ENCODE measurements at regions not wholly inside any gene's neighbourhood (a gene's known extent, or its start where the extent isn't known, plus 50 kb on each side); places are given as distances from the start of the nearest gene placed in this dataset.

GRCh38 chr2:95719473-95720060, 127.8 kb downstream of the TRIM43 start (continued):
- TF ChIP-seq, protein P1, sequence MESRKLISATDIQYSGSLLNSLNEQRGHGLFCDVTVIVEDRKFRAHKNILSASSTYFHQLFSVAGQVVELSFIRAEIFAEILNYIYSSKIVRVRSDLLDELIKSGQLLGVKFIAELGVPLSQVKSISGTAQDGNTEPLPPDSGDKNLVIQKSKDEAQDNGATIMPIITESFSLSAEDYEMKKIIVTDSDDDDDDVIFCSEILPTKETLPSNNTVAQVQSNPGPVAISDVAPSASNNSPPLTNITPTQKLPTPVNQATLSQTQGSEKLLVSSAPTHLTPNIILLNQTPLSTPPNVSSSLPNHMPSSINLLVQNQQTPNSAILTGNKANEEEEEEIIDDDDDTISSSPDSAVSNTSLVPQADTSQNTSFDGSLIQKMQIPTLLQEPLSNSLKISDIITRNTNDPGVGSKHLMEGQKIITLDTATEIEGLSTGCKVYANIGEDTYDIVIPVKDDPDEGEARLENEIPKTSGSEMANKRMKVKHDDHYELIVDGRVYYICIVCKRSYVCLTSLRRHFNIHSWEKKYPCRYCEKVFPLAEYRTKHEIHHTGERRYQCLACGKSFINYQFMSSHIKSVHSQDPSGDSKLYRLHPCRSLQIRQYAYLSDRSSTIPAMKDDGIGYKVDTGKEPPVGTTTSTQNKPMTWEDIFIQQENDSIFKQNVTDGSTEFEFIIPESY (IDR thresholded peaks at IDR 0.05; ENCODE audit: extremely low read depth, insufficient replicate concordance, low read length), result no peak

DNA sequence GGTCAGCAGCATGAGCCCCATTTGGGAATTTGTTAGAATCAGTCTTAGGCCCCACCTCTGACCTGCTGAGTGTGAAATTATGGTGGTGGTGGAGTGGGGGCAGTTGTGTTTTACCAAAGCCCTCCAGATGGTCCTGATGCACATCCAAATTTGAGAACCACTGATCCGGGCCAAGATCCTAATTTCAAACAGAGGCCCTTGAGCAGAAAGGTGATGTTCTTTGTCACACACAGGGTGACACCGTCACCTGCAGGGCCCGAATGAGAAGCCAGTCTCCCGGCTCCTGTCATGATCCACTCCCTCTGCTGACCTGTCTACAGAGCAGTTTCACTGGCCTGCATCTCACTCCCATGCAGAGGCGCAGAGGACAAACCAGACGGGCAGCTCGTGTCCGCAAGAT, 129.9 kb downstream of the TRIM43 start:
- Histone ChIP-seq H4K20me1 (ENCODE audit: insufficient read depth) (no peaks in the 10 kb centered on the region), H3K9me2 (ENCODE audit: insufficient read depth) (no peaks in the 10 kb centered on the region), H3K4me1 (ENCODE audit: control insufficient read depth in 1 of 2, insufficient read depth in 2 of 2, low read length in 2 of 2) (no peaks in the 10 kb centered on the region), H3K36me3 (ENCODE audit: control insufficient read depth in 1 of 2, insufficient read depth in 2 of 2, low read length in 2 of 2) (no peaks in the 10 kb centered on the region), H3K79me2 (ENCODE audit: insufficient read depth, low read length) (no peaks in the 10 kb centered on the region), H3K9me3 (ENCODE audit: control insufficient read depth in 1 of 2, insufficient read depth in 1 of 2, low read depth in 1 of 2, low read length in 2 of 2) (no peaks in the 10 kb centered on the region), H3K9ac (ENCODE audit: low read length) (no peak overlapping the region), H3K27ac (ENCODE audit: low read depth, low read length) (no peak overlapping the region), H3K4me3 (replicated peaks in 1 of 2; ENCODE audit: low read depth in 1 of 2, low read length in 2 of 2) (no peak overlapping the region), H2AFZ (ENCODE audit: low read depth, low read length, poor library complexity, severe bottlenecking) (no peak overlapping the region), H3K27me3 (ENCODE audit: insufficient read depth, low read length) (no peaks in the 10 kb centered on the region), H3K4me2 (ENCODE audit: low read length) (no peak overlapping the region)
- no TSS peak for BruUV-seq (replicated peaks)
- POLR2A ChIA-PET, result no interaction called here
- RAD21 ChIA-PET (ENCODE audit: low non-redundant PET in 1 of 2, low total read pairs in 2 of 2, uncharacterized antibody in 2 of 2, unreplicated experiment in 2 of 2), result no interaction called here
- intact Hi-C loops (cut with micrococcal nuclease), result no loop called here
- ATAC-seq, result no peak
- CTCF ChIA-PET, result no interaction called here
- no peak for DNase-seq (ENCODE audit: low read depth, low spot score)
- TF ChIP-seq POLR2A (IDR thresholded peaks at IDR 0.05; ENCODE audit: borderline replicate concordance, extremely low read depth, insufficient read depth, insufficient read length) (no peak), SIN3A (IDR thresholded peaks at IDR 0.05; ENCODE audit: low read depth) (no peak), CBX3 (IDR thresholded peaks at IDR 0.05; ENCODE audit: low read depth) (no peak), ZNF274 (IDR thresholded peaks at IDR 0.05; ENCODE audit: low read depth, low read length) (no peak), SP1 (IDR thresholded peaks at IDR 0.05; ENCODE audit: low read depth) (no peak), TCF7L2 (IDR thresholded peaks at IDR 0.05; ENCODE audit: borderline replicate concordance, extremely low read depth, insufficient read depth, insufficient read length) (no peak), CEBPB (IDR thresholded peaks at IDR 0.05; ENCODE audit: low read depth) (no peak), RAD21 (IDR thresholded peaks at IDR 0.05; ENCODE audit: low read depth) (no peak), EZH2 (IDR thresholded peaks at IDR 0.05) (no peak), ELF1 (IDR thresholded peaks at IDR 0.05; ENCODE audit: borderline replicate concordance, low read depth) (no peak), FOSL1 (IDR thresholded peaks at IDR 0.05; ENCODE audit: low read depth) (no peak)
- TF ChIP-seq, protein P2, sequence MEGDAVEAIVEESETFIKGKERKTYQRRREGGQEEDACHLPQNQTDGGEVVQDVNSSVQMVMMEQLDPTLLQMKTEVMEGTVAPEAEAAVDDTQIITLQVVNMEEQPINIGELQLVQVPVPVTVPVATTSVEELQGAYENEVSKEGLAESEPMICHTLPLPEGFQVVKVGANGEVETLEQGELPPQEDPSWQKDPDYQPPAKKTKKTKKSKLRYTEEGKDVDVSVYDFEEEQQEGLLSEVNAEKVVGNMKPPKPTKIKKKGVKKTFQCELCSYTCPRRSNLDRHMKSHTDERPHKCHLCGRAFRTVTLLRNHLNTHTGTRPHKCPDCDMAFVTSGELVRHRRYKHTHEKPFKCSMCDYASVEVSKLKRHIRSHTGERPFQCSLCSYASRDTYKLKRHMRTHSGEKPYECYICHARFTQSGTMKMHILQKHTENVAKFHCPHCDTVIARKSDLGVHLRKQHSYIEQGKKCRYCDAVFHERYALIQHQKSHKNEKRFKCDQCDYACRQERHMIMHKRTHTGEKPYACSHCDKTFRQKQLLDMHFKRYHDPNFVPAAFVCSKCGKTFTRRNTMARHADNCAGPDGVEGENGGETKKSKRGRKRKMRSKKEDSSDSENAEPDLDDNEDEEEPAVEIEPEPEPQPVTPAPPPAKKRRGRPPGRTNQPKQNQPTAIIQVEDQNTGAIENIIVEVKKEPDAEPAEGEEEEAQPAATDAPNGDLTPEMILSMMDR (IDR thresholded peaks at IDR 0.05 in 2 of 3, conservative IDR thresholded peaks at IDR 0.05 in 1 of 3; ENCODE audit: borderline replicate concordance in 1 of 3, insufficient read depth in 1 of 3, low read depth in 2 of 3, low read length in 2 of 3), result no peak
- TF ChIP-seq, protein P1 (IDR thresholded peaks at IDR 0.05; ENCODE audit: extremely low read depth, insufficient replicate concordance, low read length), result no peak
- TF ChIP-seq, protein P3, sequence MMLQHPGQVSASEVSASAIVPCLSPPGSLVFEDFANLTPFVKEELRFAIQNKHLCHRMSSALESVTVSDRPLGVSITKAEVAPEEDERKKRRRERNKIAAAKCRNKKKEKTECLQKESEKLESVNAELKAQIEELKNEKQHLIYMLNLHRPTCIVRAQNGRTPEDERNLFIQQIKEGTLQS (IDR thresholded peaks at IDR 0.05), result no peak
- TF ChIP-seq, protein P4, sequence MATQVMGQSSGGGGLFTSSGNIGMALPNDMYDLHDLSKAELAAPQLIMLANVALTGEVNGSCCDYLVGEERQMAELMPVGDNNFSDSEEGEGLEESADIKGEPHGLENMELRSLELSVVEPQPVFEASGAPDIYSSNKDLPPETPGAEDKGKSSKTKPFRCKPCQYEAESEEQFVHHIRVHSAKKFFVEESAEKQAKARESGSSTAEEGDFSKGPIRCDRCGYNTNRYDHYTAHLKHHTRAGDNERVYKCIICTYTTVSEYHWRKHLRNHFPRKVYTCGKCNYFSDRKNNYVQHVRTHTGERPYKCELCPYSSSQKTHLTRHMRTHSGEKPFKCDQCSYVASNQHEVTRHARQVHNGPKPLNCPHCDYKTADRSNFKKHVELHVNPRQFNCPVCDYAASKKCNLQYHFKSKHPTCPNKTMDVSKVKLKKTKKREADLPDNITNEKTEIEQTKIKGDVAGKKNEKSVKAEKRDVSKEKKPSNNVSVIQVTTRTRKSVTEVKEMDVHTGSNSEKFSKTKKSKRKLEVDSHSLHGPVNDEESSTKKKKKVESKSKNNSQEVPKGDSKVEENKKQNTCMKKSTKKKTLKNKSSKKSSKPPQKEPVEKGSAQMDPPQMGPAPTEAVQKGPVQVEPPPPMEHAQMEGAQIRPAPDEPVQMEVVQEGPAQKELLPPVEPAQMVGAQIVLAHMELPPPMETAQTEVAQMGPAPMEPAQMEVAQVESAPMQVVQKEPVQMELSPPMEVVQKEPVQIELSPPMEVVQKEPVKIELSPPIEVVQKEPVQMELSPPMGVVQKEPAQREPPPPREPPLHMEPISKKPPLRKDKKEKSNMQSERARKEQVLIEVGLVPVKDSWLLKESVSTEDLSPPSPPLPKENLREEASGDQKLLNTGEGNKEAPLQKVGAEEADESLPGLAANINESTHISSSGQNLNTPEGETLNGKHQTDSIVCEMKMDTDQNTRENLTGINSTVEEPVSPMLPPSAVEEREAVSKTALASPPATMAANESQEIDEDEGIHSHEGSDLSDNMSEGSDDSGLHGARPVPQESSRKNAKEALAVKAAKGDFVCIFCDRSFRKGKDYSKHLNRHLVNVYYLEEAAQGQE (IDR thresholded peaks at IDR 0.05; ENCODE audit: low read depth), result no peak

Measured in HCT116 (cell line).